Hepatocyte (in vitro differentiated cells): ENCODE measurements at regions not wholly inside any gene's neighbourhood (a gene's known extent, or its start where the extent isn't known, plus 50 kb on each side); places are given as distances from the start of the nearest gene placed in this dataset.

Experiments
- DNase-seq: peaks from one replicate; pipeline ENCODE4 v3.0.0-alpha.2; 2016; ENCODE audit warnings: low spot score
- H2AFZ ChIP-seq: fragments of 200-600 bp; sonication (generic); 2 replicates; pipeline ENCODE4 v1.6.0; 2016; ENCODE audit warnings: antibody characterized with exemption, mild to moderate bottlenecking
- H3K27ac ChIP-seq: fragments of 200-600 bp; sonication (generic); 2 replicates; pipeline ENCODE4 v1.5.1; 2016; ENCODE audit warnings: mild to moderate bottlenecking
- H3K27me3 ChIP-seq: fragments of 200-600 bp; sonication (generic); 2 replicates; pipeline ENCODE4 v1.6.1; 2016
- H3K36me3 ChIP-seq: fragments of 200-600 bp; sonication (generic); replicated peaks from 2 replicates; pipeline ENCODE4 v1.5.1; 2016; ENCODE audit warnings: low read depth; ENCODE audit not compliant: insufficient read depth
- H3K4me1 ChIP-seq: fragments of 200-600 bp; sonication (generic); 2 replicates; pipeline ENCODE4 v1.5.1; 2016; ENCODE audit warnings: mild to moderate bottlenecking, moderate library complexity; ENCODE audit not compliant: insufficient read depth
- H3K4me2 ChIP-seq: fragments of 200-600 bp; sonication (generic); 2 replicates; pipeline ENCODE4 v1.6.0; 2016
- H3K4me3 ChIP-seq: fragments of 200-600 bp; sonication (generic); 2 replicates; pipeline ENCODE4 v1.5.1; 2016; ENCODE audit warnings: mild to moderate bottlenecking
- H3K79me2 ChIP-seq: fragments of 200-600 bp; sonication (generic); 2 replicates; pipeline ENCODE4 v1.6.0; 2017; ENCODE audit warnings: mild to moderate bottlenecking
- H3K9me2 ChIP-seq: fragments of 200-600 bp; sonication (generic); replicated peaks from 2 replicates; pipeline ENCODE4 v1.6.0; 2017; ENCODE audit warnings: mild to moderate bottlenecking; ENCODE audit not compliant: insufficient read depth
- H3K9me3 ChIP-seq: fragments of 200-600 bp; sonication (generic); 2 replicates; pipeline ENCODE4 v1.5.1; 2016; ENCODE audit warnings: low read depth, mild to moderate bottlenecking
- H4K20me1 ChIP-seq: fragments of 200-600 bp; sonication (generic); 2 replicates; pipeline ENCODE4 v1.6.0; 2016; ENCODE audit warnings: mild to moderate bottlenecking; ENCODE audit not compliant: insufficient read depth, poor library complexity, severe bottlenecking
- EZH2 ChIP-seq: fragments of 200-600 bp; sonication (generic); IDR thresholded peaks from 2 replicates; pipeline ENCODE4 v1.6.1; 2016; ENCODE audit warnings: antibody characterized with exemption, mild to moderate bottlenecking, borderline replicate concordance
- EZH2phosphoT487 ChIP-seq: fragments of 200-600 bp; sonication (generic); IDR thresholded peaks from one replicate; pipeline ENCODE4 v1.6.1; 2018; ENCODE audit warnings: antibody characterized with exemption, mild to moderate bottlenecking, low read depth, moderate library complexity; ENCODE audit not compliant: unreplicated experiment, severe bottlenecking
- WGBS: methylation state at CpG from one replicate; pipeline ENCODE4 v1.1.6; 2016; ENCODE audit warnings: low lambda C conversion rate; ENCODE audit errors: missing lambda C conversion rate; 5-methylcytosine and 5-hydroxymethylcytosine counted together
- TF ChIP-seq, protein P1 (sequence below): fragments of 200-600 bp; sonication (generic); IDR thresholded peaks from 2 replicates; pipeline ENCODE4 v1.5.1; 2016; ENCODE audit warnings: antibody characterized with exemption, mild to moderate bottlenecking; ENCODE audit not compliant: poor library complexity

DNA sequence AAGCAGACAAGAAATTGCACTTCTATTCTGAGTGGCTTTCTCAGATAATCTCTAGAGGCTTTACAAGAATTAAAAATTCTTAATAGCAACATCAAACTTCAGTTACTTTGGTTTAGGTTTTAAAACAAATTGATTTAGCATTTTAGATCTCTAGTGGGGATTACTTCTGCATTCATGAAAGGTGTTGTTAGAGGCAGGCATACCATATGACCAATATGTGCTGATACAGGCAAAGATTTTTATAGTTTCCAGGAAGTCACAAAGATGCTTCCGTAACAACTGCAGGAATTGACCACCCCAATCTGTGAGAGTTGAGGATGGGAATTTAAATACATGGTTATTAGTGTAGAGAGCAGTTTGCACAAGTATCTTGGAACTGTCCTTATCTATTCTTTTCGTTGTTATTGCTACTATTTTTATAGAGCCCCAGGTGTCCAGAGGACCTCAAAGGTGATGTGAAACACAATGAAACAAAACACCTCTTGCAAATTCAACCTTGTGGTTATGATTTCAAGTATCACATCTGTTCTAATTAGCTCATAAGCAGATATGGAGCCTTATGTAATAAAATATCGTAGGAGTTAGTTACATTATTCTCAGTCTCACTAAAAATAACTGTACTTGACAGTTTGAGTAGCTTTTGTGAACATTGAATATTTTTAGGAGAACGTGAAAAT lies 512.7 kb upstream of the ADGRL4 start:
- Histone ChIP-seq H3K4me2 (no peak overlapping the region), H3K27me3 (no peaks in the 10 kb centered on the region), H3K4me1 (peaks cover 5% of the 10 kb centered on the region), H3K36me3 (no peaks in the 10 kb centered on the region), H3K9me3 (no peaks in the 10 kb centered on the region), H3K27ac (no peak overlapping the region), H2AFZ (no peak overlapping the region), H4K20me1 (no peaks in the 10 kb centered on the region), H3K9me2 (no peaks in the 10 kb centered on the region), H3K79me2 (no peaks in the 10 kb centered on the region), H3K4me3 (no peak overlapping the region)
- no peak for DNase-seq
- TF ChIP-seq, protein P1, sequence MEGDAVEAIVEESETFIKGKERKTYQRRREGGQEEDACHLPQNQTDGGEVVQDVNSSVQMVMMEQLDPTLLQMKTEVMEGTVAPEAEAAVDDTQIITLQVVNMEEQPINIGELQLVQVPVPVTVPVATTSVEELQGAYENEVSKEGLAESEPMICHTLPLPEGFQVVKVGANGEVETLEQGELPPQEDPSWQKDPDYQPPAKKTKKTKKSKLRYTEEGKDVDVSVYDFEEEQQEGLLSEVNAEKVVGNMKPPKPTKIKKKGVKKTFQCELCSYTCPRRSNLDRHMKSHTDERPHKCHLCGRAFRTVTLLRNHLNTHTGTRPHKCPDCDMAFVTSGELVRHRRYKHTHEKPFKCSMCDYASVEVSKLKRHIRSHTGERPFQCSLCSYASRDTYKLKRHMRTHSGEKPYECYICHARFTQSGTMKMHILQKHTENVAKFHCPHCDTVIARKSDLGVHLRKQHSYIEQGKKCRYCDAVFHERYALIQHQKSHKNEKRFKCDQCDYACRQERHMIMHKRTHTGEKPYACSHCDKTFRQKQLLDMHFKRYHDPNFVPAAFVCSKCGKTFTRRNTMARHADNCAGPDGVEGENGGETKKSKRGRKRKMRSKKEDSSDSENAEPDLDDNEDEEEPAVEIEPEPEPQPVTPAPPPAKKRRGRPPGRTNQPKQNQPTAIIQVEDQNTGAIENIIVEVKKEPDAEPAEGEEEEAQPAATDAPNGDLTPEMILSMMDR = no peak
- TF ChIP-seq EZH2phosphoT487 (no peak), EZH2 (no peak)
- 76% methylated on average over 4 of the region's 4 CpGs for WGBS

DNA sequence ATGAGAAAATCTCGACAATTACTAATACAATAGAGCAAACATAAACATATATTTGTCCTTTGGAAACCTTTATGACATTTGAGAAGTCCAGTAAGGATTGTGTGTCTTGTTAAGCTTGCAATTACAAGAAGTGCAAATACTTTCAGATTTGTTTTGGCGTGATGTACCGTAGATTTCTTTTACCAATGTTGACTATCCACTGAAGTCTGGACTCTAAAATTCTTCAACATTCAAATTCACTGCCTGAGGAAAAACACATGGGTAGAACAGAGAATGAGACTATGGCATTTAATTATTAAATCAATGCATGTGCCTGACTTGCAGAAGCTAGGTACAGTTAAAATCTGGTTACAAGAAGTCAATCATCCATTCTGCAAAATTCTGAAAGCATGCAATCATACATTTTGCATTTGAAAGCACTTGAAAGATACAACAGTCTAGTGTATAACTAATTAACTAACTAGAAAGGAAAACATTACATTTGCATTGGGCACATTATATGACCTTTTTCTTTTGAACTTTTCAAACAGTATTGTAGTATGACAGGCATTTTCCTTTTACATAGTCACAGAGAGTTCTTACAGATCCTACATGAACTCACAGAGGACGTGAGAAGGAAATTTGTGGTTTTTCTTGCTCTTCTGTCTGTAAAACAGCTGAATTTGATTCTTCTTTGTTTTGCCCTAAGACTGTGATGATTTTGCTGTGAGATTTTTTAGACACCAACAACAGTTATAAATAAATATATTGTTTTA lies 511.1 kb upstream of the ADGRL4 start:
- peaks cover 5% of the 10 kb centered on the region for H3K4me1 ChIP-seq
- DNase-seq = no peak
- WGBS = 61% methylated on average over 4 of the region's 4 CpGs
- H4K20me1 ChIP-seq = no peaks in the 10 kb centered on the region
- H3K4me3 ChIP-seq = no peak overlapping the region
- H3K27me3 ChIP-seq = no peaks in the 10 kb centered on the region
- H3K9me3 ChIP-seq = no peaks in the 10 kb centered on the region
- H3K9me2 ChIP-seq = no peaks in the 10 kb centered on the region
- H3K27ac ChIP-seq = no peak overlapping the region
- TF ChIP-seq EZH2phosphoT487 (no peak), EZH2 (no peak)
- TF ChIP-seq, protein P1 = no peak
- peak overlapping the region; percentile 32 for H2AFZ ChIP-seq
- peak overlapping the region; percentile 3 for H3K4me2 ChIP-seq
- no peaks in the 10 kb centered on the region for H3K36me3 ChIP-seq
- no peaks in the 10 kb centered on the region for H3K79me2 ChIP-seq

DNA sequence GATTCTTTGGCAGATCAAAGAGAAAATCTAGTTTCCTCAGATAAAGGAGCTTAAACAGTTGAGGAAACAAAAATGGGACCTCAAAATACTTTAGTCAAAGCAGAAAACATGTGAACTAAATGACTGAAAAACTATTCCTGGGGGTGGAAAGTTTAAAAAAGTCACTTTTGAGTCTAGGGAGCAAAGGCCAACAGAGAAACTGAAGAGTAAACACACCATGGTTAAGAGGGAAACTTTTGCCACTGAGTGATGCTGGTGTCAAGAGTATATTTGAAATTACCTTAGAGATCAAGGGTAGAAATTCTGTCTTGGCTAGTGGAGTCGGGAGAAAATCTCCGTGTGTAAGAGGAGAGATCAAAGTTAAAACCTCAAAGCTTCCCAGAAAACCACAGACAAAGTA lies 501.2 kb upstream of the ADGRL4 start:
- TF ChIP-seq, protein P1 = peak; percentile 22
- no peak for TF ChIP-seq EZH2
- DNase-seq = peak; percentile 8
- 44% methylated on average over 2 of the region's 2 CpGs for WGBS
- no peak overlapping the region for H2AFZ ChIP-seq
- H3K4me3 ChIP-seq = no peak overlapping the region
- H4K20me1 ChIP-seq = no peaks in the 10 kb centered on the region
- H3K9me3 ChIP-seq = no peaks in the 10 kb centered on the region
- no peak overlapping the region for H3K27ac ChIP-seq
- H3K79me2 ChIP-seq = no peaks in the 10 kb centered on the region
- H3K4me2 ChIP-seq = no peak overlapping the region
- H3K9me2 ChIP-seq = no peaks in the 10 kb centered on the region
- no peaks in the 10 kb centered on the region for H3K36me3 ChIP-seq
- H3K27me3 ChIP-seq = no peaks in the 10 kb centered on the region
- H3K4me1 ChIP-seq = no peaks in the 10 kb centered on the region
